LoVo (cell line): ENCODE measurements at regions not wholly inside any gene's neighbourhood (a gene's known extent, or its start where the extent isn't known, plus 50 kb on each side); places are given as distances from the start of the nearest gene placed in this dataset.
A peak's percentile ranks its signal among the peaks of the same experiment; 100 is the strongest.
"Not testable (repeated sequence)": the region's sequence is repeated elsewhere in the genome, so short reads cannot be mapped to it uniquely, and the experiment has no call there.

Experiments
- DNase-seq: peaks from one replicate; pipeline ENCODE4 v3.0.0-alpha.2; 2016; ENCODE audit warnings: low spot score

GRCh38 chr12:9308745-9309144 is 100.5 kb upstream of the PZP start:
- DNase-seq: not testable (repeated sequence)

GRCh38 chr12:9308163-9308562 is 100.0 kb upstream of the PZP start:
- not testable (repeated sequence) for DNase-seq

GRCh38 chr12:9307255-9307654 is 99.1 kb upstream of the PZP start:
- DNase-seq: not testable (repeated sequence)

- not testable (repeated sequence) for DNase-seq
These were observed 97.8 kb upstream of the PZP start for GRCh38 chr12:9306004-9306403.

- DNase-seq: not testable (repeated sequence)
These were observed 96.3 kb upstream of the PZP start for GRCh38 chr12:9304540-9304939.

GRCh38 chr12:9295872-9296271 is 87.7 kb upstream of the PZP start:
- not testable (repeated sequence) for DNase-seq

GRCh38 chr12:9294072-9294620 is 86.0 kb upstream of the PZP start:
- DNase-seq: not testable (repeated sequence)

- not testable (repeated sequence) for DNase-seq
These were observed 85.2 kb upstream of the PZP start for GRCh38 chr12:9293391-9293790.

GRCh38 chr12:9289984-9290383 is 81.8 kb upstream of the PZP start:
- DNase-seq: not testable (repeated sequence)

GRCh38 chr12:9284724-9285123 is 76.5 kb upstream of the PZP start:
- not testable (repeated sequence) for DNase-seq

- DNase-seq: not testable (repeated sequence)
These were observed 76.0 kb upstream of the PZP start for GRCh38 chr12:9284197-9284596.

- peak; percentile 86 for DNase-seq
These were observed 75.3 kb upstream of the PZP start for GRCh38 chr12:9283346-9284095.

GRCh38 chr12:9276990-9277389 is 68.8 kb upstream of the PZP start:
- DNase-seq: no peak

- peak; percentile 64 for DNase-seq
These were observed 65.1 kb upstream of the PZP start for GRCh38 chr12:9273276-9273675.

GRCh38 chr12:9271875-9272274 is 63.7 kb upstream of the PZP start:
- no peak for DNase-seq

GRCh38 chr12:9264546-9264945 is 56.4 kb upstream of the PZP start:
- DNase-seq: no peak

- no peak for DNase-seq
These were observed 52.7 kb upstream of the PZP start for GRCh38 chr12:9260931-9261330.

- DNase-seq: no peak
These were observed 50.5 kb upstream of the PZP start for GRCh38 chr12:9258676-9259075.
